ENCODE measurements at regions not wholly inside any gene's neighbourhood (a gene's known extent, or its start where the extent isn't known, plus 50 kb on each side); places are given as distances from the start of the nearest gene placed in this dataset.

DNA sequence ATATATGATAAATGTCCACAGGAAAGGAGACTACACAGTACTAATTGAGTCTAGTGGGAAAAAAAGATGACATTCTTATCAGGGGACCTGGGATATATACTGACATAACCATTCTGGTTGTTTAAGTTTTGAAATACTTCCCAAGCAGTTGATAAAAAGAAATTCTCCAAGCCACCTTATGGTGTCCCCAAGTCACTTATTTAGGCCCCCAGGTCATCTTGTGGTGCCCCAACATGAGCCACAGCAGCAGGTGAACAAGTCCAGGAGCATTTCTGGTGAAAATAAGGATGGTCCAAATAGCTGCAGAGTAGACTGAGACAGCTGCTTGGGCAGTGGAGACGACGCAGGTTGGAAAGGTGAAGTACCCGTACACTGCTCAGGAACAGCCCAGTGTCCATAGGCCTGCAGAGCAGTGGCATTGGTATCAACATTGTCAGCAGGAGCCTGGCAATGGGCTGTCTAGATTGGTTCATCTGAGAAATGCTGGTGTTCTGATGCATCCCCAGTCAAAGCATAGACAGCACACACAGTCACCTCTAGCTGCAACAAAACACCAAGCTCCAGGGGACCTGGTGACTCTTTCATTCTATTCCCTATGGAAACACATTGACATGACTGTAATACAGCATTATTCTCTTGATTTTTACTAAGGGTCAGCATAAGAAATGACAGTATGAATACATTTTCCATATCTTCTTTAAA, 430.6 kb downstream of the NR2F1-AS1 start:
- intact Hi-C loops (cut with DNase I; ENCODE audit: low total_unique reads) = no loop called here
- no peaks in the 10 kb centered on the region for H3K27me3 ChIP-seq
- no peak overlapping the region for H3K4me3 ChIP-seq
- H3K36me3 ChIP-seq = no peaks in the 10 kb centered on the region
- no peaks in the 10 kb centered on the region for H3K9me3 ChIP-seq
- DNase-seq = no peak
- no peak for TF ChIP-seq CTCF (IDR thresholded peaks at IDR 0.05)
- peak overlapping the region; percentile 7 to 45 for H3K27ac ChIP-seq
- H3K4me1 ChIP-seq = peaks cover 0 to 50% (median 11%) of the 10 kb centered on the region in 4 donors

- DNase-seq = no peak
- Histone ChIP-seq H3K27me3 (no peaks in the 10 kb centered on the region), H3K4me3 (no peak overlapping the region), H3K4me1 (peaks cover 0 to 25% (median 9%) of the 10 kb centered on the region in 4 donors), H3K36me3 (no peaks in the 10 kb centered on the region), H3K9me3 (no peaks in the 10 kb centered on the region), H3K27ac (no peak overlapping the region)
- intact Hi-C loops (cut with DNase I; ENCODE audit: low total_unique reads) = no loop called here
- TF ChIP-seq CTCF (IDR thresholded peaks at IDR 0.05) = no peak
Measured at GRCh38 chr5:93145767-93146166, 435.3 kb downstream of the NR2F1-AS1 start.

GRCh38 chr5:93145019-93145418, 436.0 kb downstream of the NR2F1-AS1 start:
- DNase-seq = peak in 1 of 2 donors; percentile 48
- intact Hi-C loops (cut with DNase I; ENCODE audit: low total_unique reads) = no loop called here
- Histone ChIP-seq H3K27me3 (no peaks in the 10 kb centered on the region), H3K9me3 (no peaks in the 10 kb centered on the region), H3K36me3 (no peaks in the 10 kb centered on the region), H3K4me1 (peaks cover 0 to 17% (median 2%) of the 10 kb centered on the region in 4 donors), H3K4me3 (no peak overlapping the region), H3K27ac (no peak overlapping the region)
- TF ChIP-seq CTCF (IDR thresholded peaks at IDR 0.05) = no peak

- Histone ChIP-seq H3K4me3 (no peak overlapping the region), H3K4me1 (peaks cover 0 to 14% (median 2%) of the 10 kb centered on the region in 4 donors), H3K27ac (no peak overlapping the region), H3K9me3 (no peaks in the 10 kb centered on the region), H3K36me3 (no peaks in the 10 kb centered on the region), H3K27me3 (no peaks in the 10 kb centered on the region)
- DNase-seq = no peak
- no peak for TF ChIP-seq CTCF (IDR thresholded peaks at IDR 0.05)
- intact Hi-C loops (cut with DNase I; ENCODE audit: low total_unique reads) = no loop called here
Measured at GRCh38 chr5:93141969-93142368, 439.1 kb downstream of the NR2F1-AS1 start.

DNA sequence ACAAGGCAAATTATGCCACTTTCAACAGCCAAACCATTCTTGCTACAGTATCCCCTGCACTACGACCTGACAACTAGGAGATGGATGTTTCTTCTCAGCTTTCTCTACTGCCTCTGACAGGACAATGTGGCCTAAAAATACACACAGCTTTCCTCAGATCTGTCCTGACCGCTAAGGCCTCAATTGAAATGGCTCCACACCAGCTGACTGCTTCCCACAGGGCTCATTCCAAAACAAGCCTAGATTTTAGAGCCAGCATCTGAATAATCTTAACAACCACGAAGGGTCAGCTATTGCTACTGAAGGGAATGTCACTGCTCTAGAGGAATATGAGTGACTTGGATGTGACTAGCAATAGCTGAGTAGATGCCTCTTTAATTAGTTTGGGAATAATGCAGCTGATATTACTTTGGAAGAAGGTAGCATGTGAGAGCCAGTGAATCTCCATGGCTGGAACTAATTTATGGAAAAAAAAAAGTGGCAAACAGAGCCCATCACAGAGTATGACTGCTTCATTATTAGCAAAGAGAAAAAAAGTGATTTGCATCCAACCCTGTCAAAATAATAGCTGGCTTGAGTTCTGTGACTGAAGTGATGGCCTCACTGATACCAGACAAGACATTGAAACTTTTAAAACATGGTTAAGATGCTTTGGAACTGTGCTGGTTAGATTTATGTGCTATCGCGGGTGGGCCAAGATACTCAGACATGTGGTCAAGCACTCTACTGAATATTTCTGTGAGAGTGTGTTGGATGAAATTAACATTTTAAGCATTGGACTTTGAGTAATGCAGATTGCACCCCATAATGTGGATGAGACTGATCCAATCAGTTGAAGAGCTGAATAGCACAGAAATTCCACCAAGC, 450.2 kb downstream of the NR2F1-AS1 start:
- H3K4me3 ChIP-seq = no peak overlapping the region
- no peak overlapping the region for H3K27ac ChIP-seq
- H3K4me1 ChIP-seq = peaks cover 0 to 23% (median 3%) of the 10 kb centered on the region in 4 donors
- intact Hi-C loops (cut with DNase I; ENCODE audit: low total_unique reads) = no loop called here
- peak in 1 of 2 donors; percentile 25 for DNase-seq
- no peaks in the 10 kb centered on the region for H3K36me3 ChIP-seq
- no peaks in the 10 kb centered on the region for H3K9me3 ChIP-seq
- TF ChIP-seq CTCF (IDR thresholded peaks at IDR 0.05) = no peak
- no peaks in the 10 kb centered on the region for H3K27me3 ChIP-seq

Measured in tibial artery (tissue), 4 donors.